ENCODE measurements at regions not wholly inside any gene's neighbourhood (a gene's known extent, or its start where the extent isn't known, plus 50 kb on each side); places are given as distances from the start of the nearest gene placed in this dataset.

GRCh38 chr4:34643476-34643875 lies 1600.8 kb downstream of the ARAP2 start:
- WGBS (ENCODE audit: extremely low coverage, insufficient read length, low lambda C conversion rate): no CpG with 5 or more reads among the region's 1 CpG

More at GRCh38 chr4:34643476-34643875, 1600.8 kb downstream of the ARAP2 start:
- Mint-ChIP-seq H3K36me3 (ENCODE audit: insufficient read depth in 1 of 3, low read depth in 3 of 3) (peaks cover 0 to 5% (median 0%) of the 10 kb centered on the region in 3 experiments; a peak in 2 of 7 replicates), H3K27me3 (ENCODE audit: low read depth) (no peaks in the 10 kb centered on the region), H3K4me1 (no peaks in the 10 kb centered on the region), H3K9me3 (peaks cover 6 to 7% of the 10 kb centered on the region in 2 experiments; a peak in 4 of 5 replicates), H3K4me3 (no peak overlapping the region), H3K27ac (no peak overlapping the region)
- no peak overlapping the region for H3T11ph ChIP-seq (ENCODE audit: low read length)
- H2BK12ac ChIP-seq (ENCODE audit: insufficient read length, low read depth, low read length): no peak overlapping the region
- no peaks in the 10 kb centered on the region for H3K27me3 ChIP-seq (ENCODE audit: insufficient read depth, low read length)
- no peak overlapping the region for H2BK15ac ChIP-seq (ENCODE audit: low read depth, low read length)
- H3K56ac ChIP-seq (ENCODE audit: insufficient read length, low read depth, low read length): no peak overlapping the region
- no peak for DNase-seq
- no peak overlapping the region for H3K9ac ChIP-seq (ENCODE audit: extremely low read depth, insufficient read length, low read length)
- H2AFZ ChIP-seq (ENCODE audit: low read length): no peak overlapping the region
- H3K27ac ChIP-seq (ENCODE audit: insufficient read length, low read depth, low read length): no peak overlapping the region
- H3K4me2 ChIP-seq (ENCODE audit: insufficient read depth, insufficient read length, low read length): no peak overlapping the region
- no peak overlapping the region for H2BK20ac ChIP-seq (ENCODE audit: low read depth, low read length, poor library complexity, severe bottlenecking)
- H3K14ac ChIP-seq (ENCODE audit: insufficient read depth, low read length): no peak overlapping the region
- no peak for TF ChIP-seq CTCF (conservative IDR thresholded peaks at IDR 0.05)
- no peak overlapping the region for H4K91ac ChIP-seq (ENCODE audit: insufficient read length, low read depth, low read length)
- H3K79me1 ChIP-seq (ENCODE audit: insufficient read depth, low read depth, low read length, poor library complexity, severe bottlenecking): no peaks in the 10 kb centered on the region
- no peak overlapping the region for H2BK5ac ChIP-seq (ENCODE audit: insufficient read length, low read length)
- H3K18ac ChIP-seq (ENCODE audit: insufficient read length, low read depth, low read length): no peak overlapping the region
- H3K4ac ChIP-seq (ENCODE audit: low read depth, low read length): no peak overlapping the region
- no peak overlapping the region for H2BK120ac ChIP-seq (ENCODE audit: low read depth, low read length, poor library complexity, severe bottlenecking)
- no peaks in the 10 kb centered on the region for H4K20me1 ChIP-seq (ENCODE audit: control insufficient read depth, insufficient read depth, insufficient read length)
- no peaks in the 10 kb centered on the region for H3K9me3 ChIP-seq (ENCODE audit: control insufficient read depth, low read depth, low read length)
- no peak overlapping the region for H2AK5ac ChIP-seq (ENCODE audit: insufficient read length, low read length)
- no peak overlapping the region for H4K8ac ChIP-seq (replicated peaks; ENCODE audit: insufficient read length, low read depth, low read length)
- H3K23ac ChIP-seq (ENCODE audit: insufficient read length, low read depth, low read length): no peak overlapping the region
- H3K23me2 ChIP-seq (ENCODE audit: insufficient read length, low read depth, low read length, poor library complexity, severe bottlenecking): no peaks in the 10 kb centered on the region
- H3K79me2 ChIP-seq (ENCODE audit: insufficient read depth, low read length): no peaks in the 10 kb centered on the region
- no peak overlapping the region for H4K5ac ChIP-seq (ENCODE audit: insufficient read length, low read depth, low read length)
- H3K4me1 ChIP-seq (ENCODE audit: insufficient read depth, low read length): no peaks in the 10 kb centered on the region

Data from H9 (cell line).